ENCODE measurements at regions not wholly inside any gene's neighbourhood (a gene's known extent, or its start where the extent isn't known, plus 50 kb on each side); places are given as distances from the start of the nearest gene placed in this dataset.

DNA sequence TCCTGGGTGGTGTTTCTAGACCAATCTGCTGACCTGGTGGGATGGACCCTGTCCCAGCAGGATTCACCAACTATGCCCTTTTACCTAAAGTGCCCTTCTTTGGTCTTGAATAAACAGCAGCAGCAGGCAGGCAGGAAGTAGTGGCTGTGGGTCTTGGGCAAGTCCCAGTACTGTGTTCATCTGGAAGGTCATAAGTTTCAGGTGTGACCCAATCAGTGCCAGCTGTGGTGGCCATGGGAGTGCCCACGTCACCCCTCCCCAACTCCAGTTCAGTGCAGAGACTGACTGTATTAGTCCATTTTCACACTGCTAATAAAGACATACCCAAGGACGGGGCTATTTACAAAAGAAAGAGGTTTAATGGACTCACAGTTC is 148.3 kb upstream of the SRD5A2 start:
- TF ChIP-seq EP300 (IDR thresholded peaks at IDR 0.05) (no peak), POLR2A (IDR thresholded peaks at IDR 0.05) (no peak)
- TF ChIP-seq, protein P1, sequence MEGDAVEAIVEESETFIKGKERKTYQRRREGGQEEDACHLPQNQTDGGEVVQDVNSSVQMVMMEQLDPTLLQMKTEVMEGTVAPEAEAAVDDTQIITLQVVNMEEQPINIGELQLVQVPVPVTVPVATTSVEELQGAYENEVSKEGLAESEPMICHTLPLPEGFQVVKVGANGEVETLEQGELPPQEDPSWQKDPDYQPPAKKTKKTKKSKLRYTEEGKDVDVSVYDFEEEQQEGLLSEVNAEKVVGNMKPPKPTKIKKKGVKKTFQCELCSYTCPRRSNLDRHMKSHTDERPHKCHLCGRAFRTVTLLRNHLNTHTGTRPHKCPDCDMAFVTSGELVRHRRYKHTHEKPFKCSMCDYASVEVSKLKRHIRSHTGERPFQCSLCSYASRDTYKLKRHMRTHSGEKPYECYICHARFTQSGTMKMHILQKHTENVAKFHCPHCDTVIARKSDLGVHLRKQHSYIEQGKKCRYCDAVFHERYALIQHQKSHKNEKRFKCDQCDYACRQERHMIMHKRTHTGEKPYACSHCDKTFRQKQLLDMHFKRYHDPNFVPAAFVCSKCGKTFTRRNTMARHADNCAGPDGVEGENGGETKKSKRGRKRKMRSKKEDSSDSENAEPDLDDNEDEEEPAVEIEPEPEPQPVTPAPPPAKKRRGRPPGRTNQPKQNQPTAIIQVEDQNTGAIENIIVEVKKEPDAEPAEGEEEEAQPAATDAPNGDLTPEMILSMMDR (IDR thresholded peaks at IDR 0.05), result no peak
- Histone ChIP-seq H3K36me3 (no peaks in the 10 kb centered on the region), H3K4me3 (no peak overlapping the region), H3K9me3 (peaks cover 0 to 13% (median 1%) of the 10 kb centered on the region in 4 donors), H3K4me1 (no peaks in the 10 kb centered on the region), H3K27me3 (no peaks in the 10 kb centered on the region), H3K27ac (no peak overlapping the region)
- no peak for DNase-seq (ENCODE audit: low spot score in 2 of 2)
- WGBS, 2 donors, result 73 to 82% methylated on average over 2 of the region's 2 CpGs

DNA sequence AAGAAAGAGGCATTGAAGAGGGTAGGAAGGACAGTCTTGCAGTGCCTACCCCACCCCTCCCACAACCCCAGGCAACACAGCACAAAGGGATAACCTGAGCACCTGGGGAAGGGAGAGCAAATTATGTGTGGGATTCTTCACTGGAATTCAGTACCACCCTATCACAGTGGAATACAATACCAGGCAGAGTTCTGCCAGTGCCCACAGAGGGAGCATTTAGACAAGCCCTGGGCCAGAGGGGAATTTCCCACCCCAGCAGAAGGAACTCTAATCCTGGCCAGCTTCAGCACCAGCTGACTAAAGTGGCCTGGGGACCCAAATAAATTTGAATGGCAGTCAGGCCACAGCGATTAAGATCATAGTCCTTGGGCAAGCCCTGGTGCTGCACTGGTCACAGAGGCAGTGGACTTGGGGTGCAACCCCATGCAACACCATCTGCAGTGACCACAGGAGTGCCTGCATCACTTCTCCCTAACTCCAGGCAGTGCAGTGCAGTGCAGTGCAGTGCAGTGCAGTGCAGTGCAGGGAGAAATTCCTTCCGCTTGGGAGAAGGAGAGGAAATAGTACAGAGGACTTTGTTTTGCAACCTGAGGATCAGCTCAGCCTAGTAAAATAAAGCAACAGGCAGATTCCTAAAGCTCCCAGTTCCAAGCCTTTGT is 147.8 kb upstream of the SRD5A2 start:
- Histone ChIP-seq H3K4me3 (no peak overlapping the region), H3K9me3 (peaks cover 0 to 13% (median 1%) of the 10 kb centered on the region in 4 donors), H3K36me3 (no peaks in the 10 kb centered on the region), H3K4me1 (no peaks in the 10 kb centered on the region), H3K27ac (no peak overlapping the region), H3K27me3 (no peaks in the 10 kb centered on the region)
- WGBS, 2 donors, result 74 to 80% methylated on average over 2 of the region's 2 CpGs
- TF ChIP-seq POLR2A (IDR thresholded peaks at IDR 0.05), result no peak
- TF ChIP-seq, protein P1 (IDR thresholded peaks at IDR 0.05), result no peak
- no peak for TF ChIP-seq EP300 (IDR thresholded peaks at IDR 0.05)
- no peak for DNase-seq (ENCODE audit: low spot score in 2 of 2)

DNA sequence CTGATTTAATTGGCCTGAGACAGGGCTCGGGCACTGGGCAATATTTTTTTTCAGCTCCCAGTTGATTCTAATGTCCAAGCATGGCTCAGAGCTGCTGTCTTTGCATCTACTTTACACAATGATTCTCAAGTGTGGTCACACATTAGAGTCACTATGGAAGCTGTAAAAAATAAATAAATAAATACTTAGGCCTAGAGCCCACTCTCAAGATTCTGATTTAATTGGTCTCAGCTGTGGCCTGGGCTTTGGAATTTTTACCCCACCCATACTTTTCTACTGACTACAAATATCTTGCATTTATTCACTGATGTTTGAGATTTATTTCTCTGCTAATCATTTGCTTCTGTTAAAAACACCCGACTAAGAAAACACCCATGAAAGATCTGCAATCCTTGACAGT is 145.7 kb upstream of the SRD5A2 start:
- 75 to 85% methylated on average over 2 of the region's 2 CpGs for WGBS, 2 donors
- Histone ChIP-seq H3K9me3 (peaks cover 0 to 18% (median 1%) of the 10 kb centered on the region in 4 donors), H3K4me3 (no peak overlapping the region), H3K4me1 (no peaks in the 10 kb centered on the region), H3K36me3 (no peaks in the 10 kb centered on the region), H3K27ac (no peak overlapping the region), H3K27me3 (no peaks in the 10 kb centered on the region)
- DNase-seq (ENCODE audit: low spot score in 2 of 2), result no peak
- TF ChIP-seq EP300 (IDR thresholded peaks at IDR 0.05) (no peak), POLR2A (IDR thresholded peaks at IDR 0.05) (no peak)
- TF ChIP-seq, protein P1 (IDR thresholded peaks at IDR 0.05), result no peak

DNA sequence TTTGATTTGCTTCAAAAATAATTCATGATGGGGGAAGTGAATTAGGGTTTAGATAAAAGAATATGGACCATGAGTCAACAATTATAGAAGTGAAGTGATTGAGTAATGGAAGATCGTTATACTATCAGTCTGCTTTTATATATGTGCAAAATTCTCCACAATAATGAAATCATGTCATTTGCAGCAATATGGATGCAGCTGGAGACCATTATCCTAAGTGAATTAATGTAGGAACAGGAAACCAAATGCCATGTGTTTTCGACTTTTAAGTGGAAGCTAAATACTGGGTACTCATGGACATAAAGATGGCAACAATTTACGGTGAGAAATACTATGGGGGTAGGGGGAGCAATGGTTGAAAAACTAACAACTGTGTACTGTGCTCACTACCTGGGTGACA is 144.7 kb upstream of the SRD5A2 start:
- 78 to 84% methylated on average over 3 of the region's 3 CpGs for WGBS, 2 donors
- Histone ChIP-seq H3K27ac (no peak overlapping the region), H3K4me3 (no peak overlapping the region), H3K27me3 (no peaks in the 10 kb centered on the region), H3K36me3 (no peaks in the 10 kb centered on the region), H3K9me3 (peaks cover 0 to 16% (median 1%) of the 10 kb centered on the region in 4 donors), H3K4me1 (no peaks in the 10 kb centered on the region)
- TF ChIP-seq POLR2A (IDR thresholded peaks at IDR 0.05), result no peak
- TF ChIP-seq EP300 (IDR thresholded peaks at IDR 0.05), result no peak
- TF ChIP-seq, protein P1 (IDR thresholded peaks at IDR 0.05), result no peak
- DNase-seq (ENCODE audit: low spot score in 2 of 2), result no peak

DNA sequence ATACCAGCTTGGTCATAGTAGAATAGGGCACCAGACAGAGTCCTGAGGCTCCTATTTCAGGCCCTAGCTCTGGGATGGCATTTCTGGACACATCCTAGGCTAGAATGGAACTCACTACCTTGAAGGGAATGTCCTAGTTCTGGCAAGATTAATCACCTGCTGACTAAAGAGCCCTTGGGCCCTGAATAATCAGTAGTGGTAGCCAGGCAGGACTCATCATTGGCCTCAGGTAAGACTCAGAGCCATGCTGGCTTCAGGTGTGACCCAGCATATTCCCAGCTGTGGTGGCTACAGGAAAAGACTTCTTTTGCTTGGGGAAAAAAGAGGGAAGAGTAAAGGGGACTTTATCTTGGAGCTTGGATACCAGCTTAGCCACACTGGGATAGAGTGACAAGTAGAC is 131.0 kb upstream of the SRD5A2 start:
- no peaks in the 10 kb centered on the region for H3K36me3 ChIP-seq
- no peak for DNase-seq (ENCODE audit: low spot score in 2 of 2)
- H3K27ac ChIP-seq, result no peak overlapping the region
- no peak overlapping the region for H3K4me3 ChIP-seq
- TF ChIP-seq, protein P1 (IDR thresholded peaks at IDR 0.05), result no peak
- no peak for TF ChIP-seq EP300 (IDR thresholded peaks at IDR 0.05)
- TF ChIP-seq POLR2A (IDR thresholded peaks at IDR 0.05), result no peak
- H3K4me1 ChIP-seq, result no peaks in the 10 kb centered on the region
- no peaks in the 10 kb centered on the region for H3K27me3 ChIP-seq
- H3K9me3 ChIP-seq, result peaks cover 0 to 17% (median 0%) of the 10 kb centered on the region in 4 donors
